Dendritic cell treated with granulocyte-macrophage colony-stimulating factor and Interleukin-4, amounts not matched to agents 40 ng/mL and 50 ng/mL, for 4 days (primary cell): ENCODE measurements at regions not wholly inside any gene's neighbourhood (a gene's known extent, or its start where the extent isn't known, plus 50 kb on each side); places are given as distances from the start of the nearest gene placed in this dataset.

Experiments
- H3K27ac Mint-ChIP-seq: one replicate; pipeline ENCODE4 v1.8.0; 2022; ENCODE audit warnings: mild to moderate bottlenecking, mixed read lengths
- H3K27me3 Mint-ChIP-seq: one replicate; pipeline ENCODE4 v1.8.0; 2022; ENCODE audit warnings: mild to moderate bottlenecking, mixed read lengths
- H3K36me3 Mint-ChIP-seq: one replicate; pipeline ENCODE4 v1.8.0; 2022; ENCODE audit warnings: low read depth, mixed read lengths
- H3K4me1 Mint-ChIP-seq: one replicate; pipeline ENCODE4 v1.8.0; 2022; ENCODE audit warnings: low read depth, mixed read lengths
- H3K4me3 Mint-ChIP-seq: one replicate; pipeline ENCODE4 v1.8.0; 2022; ENCODE audit warnings: mild to moderate bottlenecking, moderate library complexity, mixed read lengths
- H3K9me3 Mint-ChIP-seq: one replicate; pipeline ENCODE4 v1.8.0; 2022; ENCODE audit warnings: mixed read lengths
- intact Hi-C: fragments of 100-400 bp; cut with micrococcal nuclease; formaldehyde crosslinking; loops from one replicate; pipeline ENCODE4 v1.15.0; 2022

DNA sequence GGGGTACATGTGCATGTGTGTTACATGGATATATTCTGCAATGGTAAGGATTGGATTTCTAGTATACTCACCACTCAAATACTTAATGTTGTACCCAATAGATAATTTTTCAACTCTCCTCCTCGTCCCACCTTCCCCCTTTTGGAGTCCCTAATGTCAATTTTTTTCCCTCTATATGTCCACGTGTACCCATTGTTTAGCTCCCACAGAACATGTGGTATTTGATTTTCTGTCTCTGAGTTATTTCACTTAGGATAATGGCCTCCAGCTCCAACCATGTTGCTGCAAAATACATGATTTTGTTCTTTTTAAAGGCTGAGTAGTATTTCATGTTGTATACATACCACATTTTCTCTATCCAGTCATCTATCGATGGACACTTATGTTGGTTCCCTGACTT is 97.2 kb upstream of the TMTC1 start:
- intact Hi-C loops = no loop called here

DNA sequence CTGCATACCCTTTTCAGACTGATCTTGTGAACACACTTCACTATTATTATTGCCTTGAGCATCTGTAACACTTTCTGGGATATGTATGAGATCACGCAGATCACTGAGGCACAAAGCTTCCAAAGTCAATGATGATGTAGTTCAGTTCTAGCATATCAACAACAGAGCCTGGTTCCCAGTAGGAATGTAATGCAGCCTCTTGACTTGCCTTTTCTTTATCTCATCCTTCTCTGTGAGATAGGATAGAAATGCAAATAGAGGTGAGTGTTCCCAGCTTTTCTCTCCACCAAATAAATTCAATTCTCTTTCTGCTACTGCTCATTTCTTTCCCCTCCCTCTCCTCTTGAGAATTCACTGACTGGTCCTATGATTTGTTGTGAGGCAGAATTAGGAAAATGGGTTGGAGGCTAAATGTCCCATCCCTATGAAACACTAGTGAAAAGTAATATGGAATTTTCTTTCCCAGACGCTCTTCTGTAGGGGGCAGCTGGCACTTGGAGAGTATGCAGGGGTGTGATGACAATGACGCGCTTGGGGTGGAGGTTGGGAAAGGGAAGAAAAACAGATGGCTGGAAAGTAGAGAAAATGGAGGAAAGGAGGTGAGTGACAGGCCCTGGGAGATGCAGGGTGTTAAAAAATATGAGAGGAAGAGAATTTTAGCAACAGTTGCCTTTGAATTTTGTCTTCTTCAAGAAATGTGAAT is 96.0 kb upstream of the TMTC1 start:
- H3K9me3 Mint-ChIP-seq = peaks cover 11% of the 10 kb centered on the region
- intact Hi-C loops = no loop called here
- H3K36me3 Mint-ChIP-seq = no peaks in the 10 kb centered on the region

More for the DNA sequence above, 97.2 kb upstream of the TMTC1 start:
- no peaks in the 10 kb centered on the region for H3K36me3 Mint-ChIP-seq
- no peaks in the 10 kb centered on the region for H3K4me1 Mint-ChIP-seq
- H3K4me3 Mint-ChIP-seq = no peak overlapping the region
- no peaks in the 10 kb centered on the region for H3K27me3 Mint-ChIP-seq
- no peak overlapping the region for H3K27ac Mint-ChIP-seq
- peaks cover 17% of the 10 kb centered on the region for H3K9me3 Mint-ChIP-seq

DNA sequence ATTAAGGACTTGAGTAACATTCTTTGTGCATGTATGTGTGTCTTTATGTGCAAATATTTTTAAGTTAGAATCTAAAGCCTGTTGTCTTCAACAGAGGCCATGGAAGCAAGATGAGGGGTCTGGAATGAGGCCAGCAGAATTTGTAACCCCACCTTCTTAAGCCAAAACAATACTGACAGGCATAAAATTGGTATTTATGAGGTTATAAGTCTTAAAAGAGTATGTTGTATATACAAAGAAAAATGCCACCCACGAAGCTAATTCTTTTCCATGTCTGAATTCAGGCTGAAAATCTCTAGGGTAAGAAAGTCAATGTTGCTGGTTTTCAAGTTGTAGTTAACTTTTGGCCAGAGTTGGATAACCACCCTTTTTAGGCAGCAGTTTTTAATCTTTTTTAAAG is 86.2 kb upstream of the TMTC1 start:
- no peaks in the 10 kb centered on the region for H3K27me3 Mint-ChIP-seq
- no peak overlapping the region for H3K4me3 Mint-ChIP-seq
- no peaks in the 10 kb centered on the region for H3K36me3 Mint-ChIP-seq
- H3K27ac Mint-ChIP-seq = no peak overlapping the region
- no peaks in the 10 kb centered on the region for H3K4me1 Mint-ChIP-seq
- H3K9me3 Mint-ChIP-seq = peaks cover 24% of the 10 kb centered on the region
- intact Hi-C loops = no loop called here

More for the DNA sequence above, 96.0 kb upstream of the TMTC1 start:
- Mint-ChIP-seq H3K4me1 (no peaks in the 10 kb centered on the region), H3K27me3 (no peaks in the 10 kb centered on the region), H3K27ac (no peak overlapping the region), H3K4me3 (no peak overlapping the region)

DNA sequence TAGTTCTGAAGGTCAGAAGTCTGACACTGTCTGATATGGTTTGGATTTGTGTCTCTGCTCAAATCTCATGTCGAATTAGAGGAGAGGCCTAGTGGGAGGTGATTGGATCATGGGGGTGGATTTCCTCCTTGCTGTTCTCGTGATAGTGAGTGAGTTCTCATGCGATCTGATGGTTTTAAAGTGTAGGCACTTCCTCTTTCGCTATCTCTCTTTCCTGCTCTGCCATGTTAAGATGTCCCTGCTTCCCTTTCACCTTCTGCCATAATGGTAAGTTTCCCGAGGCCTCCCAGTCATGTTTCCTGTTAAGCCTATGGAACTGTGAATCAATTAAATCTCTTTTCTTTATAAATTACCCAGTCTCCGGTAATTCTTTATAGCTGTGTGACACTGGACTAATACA is 84.1 kb upstream of the TMTC1 start:
- Mint-ChIP-seq H3K27me3 (no peaks in the 10 kb centered on the region), H3K4me1 (no peaks in the 10 kb centered on the region), H3K4me3 (no peak overlapping the region), H3K27ac (no peak overlapping the region), H3K36me3 (no peaks in the 10 kb centered on the region), H3K9me3 (peaks cover 24% of the 10 kb centered on the region)
- intact Hi-C loops = no loop called here

DNA sequence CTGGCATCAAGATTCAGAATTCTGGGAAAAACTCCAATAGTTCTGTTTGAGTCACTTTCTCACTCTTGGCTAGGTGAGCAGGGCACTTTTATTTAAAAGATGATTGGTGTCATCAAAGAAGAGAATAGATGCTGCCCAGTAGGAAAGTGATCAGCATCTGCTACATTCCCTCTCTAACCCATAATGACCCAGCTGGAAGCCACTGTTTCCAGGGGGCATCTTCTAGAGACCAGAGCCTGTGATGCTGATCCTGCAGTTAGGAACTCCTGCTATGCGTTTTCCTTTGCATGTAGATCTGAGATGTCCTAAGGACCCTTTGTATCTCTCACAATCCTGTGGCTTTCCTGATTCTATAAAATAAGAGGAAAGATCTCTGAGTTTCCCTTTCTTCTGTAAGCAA is 79.9 kb upstream of the TMTC1 start:
- no peaks in the 10 kb centered on the region for H3K4me1 Mint-ChIP-seq
- H3K27ac Mint-ChIP-seq = no peak overlapping the region
- intact Hi-C loops = no loop called here
- H3K27me3 Mint-ChIP-seq = no peaks in the 10 kb centered on the region
- H3K9me3 Mint-ChIP-seq = peaks cover 12% of the 10 kb centered on the region
- H3K36me3 Mint-ChIP-seq = no peaks in the 10 kb centered on the region
- H3K4me3 Mint-ChIP-seq = no peak overlapping the region

DNA sequence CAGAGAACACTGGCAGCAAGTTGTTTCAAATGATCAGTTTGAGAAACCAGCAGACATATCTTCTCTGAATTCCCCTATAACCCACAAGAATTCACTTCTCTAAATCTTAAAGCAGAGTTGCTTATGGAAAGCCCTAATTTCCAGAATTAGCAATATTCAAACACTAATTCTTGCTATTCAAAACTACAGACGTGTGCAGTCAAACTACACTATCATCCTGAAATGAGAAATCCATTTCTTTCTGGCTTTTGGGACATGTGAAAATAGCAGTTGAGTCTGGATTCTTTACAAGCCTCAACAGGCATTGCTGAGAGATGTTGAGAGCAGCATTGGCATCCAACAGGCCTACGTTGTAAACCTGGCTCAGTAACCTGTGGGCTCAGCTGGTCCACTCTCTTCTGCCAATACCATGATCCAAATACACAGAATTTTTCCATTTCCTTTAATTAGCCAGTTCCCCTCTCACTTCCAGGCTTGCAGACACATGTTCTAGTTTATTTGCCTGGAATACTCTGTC is 74.6 kb upstream of the TMTC1 start:
- Mint-ChIP-seq H3K4me3 (no peak overlapping the region), H3K27ac (no peak overlapping the region), H3K27me3 (no peaks in the 10 kb centered on the region), H3K36me3 (no peaks in the 10 kb centered on the region), H3K4me1 (no peaks in the 10 kb centered on the region), H3K9me3 (no peaks in the 10 kb centered on the region)
- intact Hi-C loops = no loop called here

DNA sequence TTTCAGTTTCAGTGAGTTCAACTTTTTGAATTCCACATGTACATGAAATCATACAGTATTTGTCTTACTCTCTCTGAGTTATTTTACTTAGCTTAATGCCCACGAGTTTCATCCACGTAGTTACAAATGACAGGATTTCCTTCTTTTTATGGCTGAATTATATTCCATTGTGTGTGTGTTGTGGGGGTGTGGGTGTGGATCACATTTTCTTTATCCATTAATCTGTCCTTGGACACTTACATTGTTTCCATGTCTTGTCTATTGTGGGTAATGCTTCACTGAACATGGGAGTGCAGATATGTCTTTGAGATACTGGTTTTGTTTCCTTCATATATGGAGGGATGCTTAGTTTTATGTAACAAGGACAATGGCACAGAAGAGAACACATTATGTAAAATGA is 63.5 kb upstream of the TMTC1 start:
- no peaks in the 10 kb centered on the region for H3K36me3 Mint-ChIP-seq
- no peaks in the 10 kb centered on the region for H3K27me3 Mint-ChIP-seq
- no peak overlapping the region for H3K4me3 Mint-ChIP-seq
- H3K9me3 Mint-ChIP-seq = peaks cover 39% of the 10 kb centered on the region
- no peaks in the 10 kb centered on the region for H3K4me1 Mint-ChIP-seq
- H3K27ac Mint-ChIP-seq = no peak overlapping the region
- intact Hi-C loops = no loop called here

DNA sequence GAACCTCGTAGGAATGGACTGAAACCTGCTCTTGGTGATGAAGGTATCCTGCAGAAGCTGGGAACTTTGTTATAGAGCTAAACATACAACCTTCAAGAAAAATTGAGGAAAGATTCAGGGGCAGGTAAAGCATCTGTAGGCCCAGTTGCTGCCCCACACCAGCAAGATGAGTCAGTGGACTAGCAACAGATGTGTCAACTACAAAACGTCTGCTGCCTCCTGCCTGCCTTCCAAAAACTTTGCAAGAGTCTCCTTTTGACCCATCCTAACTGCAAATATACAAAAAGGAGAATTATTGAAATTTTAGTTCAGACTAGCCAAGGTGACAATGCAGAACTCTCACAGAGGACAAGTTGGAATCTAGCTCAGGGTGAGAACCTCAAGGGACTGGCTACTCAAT is 60.9 kb upstream of the TMTC1 start:
- no peak overlapping the region for H3K27ac Mint-ChIP-seq

DNA sequence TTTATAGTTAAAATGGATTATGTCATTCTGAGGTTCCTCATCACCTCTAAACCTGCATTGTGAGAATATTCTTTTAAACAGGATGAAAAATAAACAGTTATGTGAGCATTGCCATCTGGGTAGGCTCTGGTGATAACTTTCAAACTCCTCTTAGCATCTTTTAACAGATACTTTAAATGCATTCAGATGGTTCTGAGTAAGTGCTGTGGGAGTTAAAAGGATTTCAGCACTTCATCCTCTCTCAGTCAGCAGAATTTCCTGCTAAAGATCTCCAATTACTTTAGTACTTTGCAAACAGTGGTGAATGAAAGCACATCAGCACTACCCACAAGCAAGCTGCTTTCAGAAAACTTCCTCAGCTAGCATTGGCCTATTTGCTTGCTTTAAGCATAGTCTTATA is 59.3 kb upstream of the TMTC1 start:
- no peaks in the 10 kb centered on the region for H3K27me3 Mint-ChIP-seq
- H3K9me3 Mint-ChIP-seq = peaks cover 26% of the 10 kb centered on the region
- intact Hi-C loops = no loop called here
- no peak overlapping the region for H3K27ac Mint-ChIP-seq
- H3K4me3 Mint-ChIP-seq = no peak overlapping the region
- H3K4me1 Mint-ChIP-seq = no peaks in the 10 kb centered on the region
- no peaks in the 10 kb centered on the region for H3K36me3 Mint-ChIP-seq

More for the DNA sequence above, 60.9 kb upstream of the TMTC1 start:
- H3K4me3 Mint-ChIP-seq = no peak overlapping the region
- H3K9me3 Mint-ChIP-seq = peaks cover 23% of the 10 kb centered on the region
- H3K36me3 Mint-ChIP-seq = no peaks in the 10 kb centered on the region
- no peaks in the 10 kb centered on the region for H3K4me1 Mint-ChIP-seq
- intact Hi-C loops = no loop called here
- H3K27me3 Mint-ChIP-seq = no peaks in the 10 kb centered on the region

DNA sequence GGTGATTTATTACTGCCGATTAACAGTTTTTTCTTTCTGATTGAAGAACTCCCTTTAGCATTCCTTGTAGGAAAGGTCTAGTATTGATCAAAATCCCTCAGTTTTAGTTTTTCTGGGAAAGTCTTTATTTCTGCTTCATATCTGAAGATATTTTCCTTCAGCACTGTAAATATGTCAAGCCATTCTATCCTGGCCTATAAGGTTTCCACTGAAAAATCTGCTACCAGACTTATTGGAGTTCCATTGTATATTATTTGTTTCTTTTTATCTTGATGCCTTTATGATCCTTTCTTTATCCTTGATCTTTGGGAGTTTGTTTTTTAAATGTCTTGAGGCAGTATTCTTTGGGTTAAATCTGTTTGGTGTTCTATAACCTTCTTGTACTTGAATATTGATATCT is 55.0 kb upstream of the TMTC1 start:
- intact Hi-C loops = no loop called here

More for the DNA sequence above, 55.0 kb upstream of the TMTC1 start:
- Mint-ChIP-seq H3K27me3 (no peaks in the 10 kb centered on the region), H3K4me3 (no peak overlapping the region), H3K9me3 (peaks cover 40% of the 10 kb centered on the region), H3K27ac (no peak overlapping the region), H3K4me1 (no peaks in the 10 kb centered on the region), H3K36me3 (no peaks in the 10 kb centered on the region)
